Breast epithelium (tissue), 3 donors: ENCODE measurements at regions not wholly inside any gene's neighbourhood (a gene's known extent, or its start where the extent isn't known, plus 50 kb on each side); places are given as distances from the start of the nearest gene placed in this dataset.

Source experiments
- CTCF ChIP-seq, 3 donors: fragments of 450-650 bp; IDR thresholded peaks; one replicate each; pipeline ENCODE4 v1.5.1; 2016 to 2017; ENCODE audit warnings: antibody characterized with exemption in 3 of 3, mild to moderate bottlenecking in 3 of 3, moderate library complexity in 3 of 3
- POLR2A ChIP-seq: fragments of 450-650 bp; IDR thresholded peaks from one replicate; pipeline ENCODE4 v1.6.1; 2016; ENCODE audit warnings: antibody characterized with exemption, mild to moderate bottlenecking, moderate library complexity
- POLR2AphosphoS5 ChIP-seq, 3 donors: sonication (generic); formaldehyde crosslinking; IDR thresholded peaks; one replicate each; pipeline ENCODE4 v1.6.1; 2017; ENCODE audit warnings: antibody characterized with exemption in 3 of 3

GRCh38 chr3:176571926-176572325, 625.4 kb downstream of the TBL1XR1 start:
- TF ChIP-seq CTCF (IDR thresholded peaks at IDR 0.05) (no peak), POLR2AphosphoS5 (IDR thresholded peaks at IDR 0.05) (no peak), POLR2A (no peak)
